ENCODE measurements at regions not wholly inside any gene's neighbourhood (a gene's known extent, or its start where the extent isn't known, plus 50 kb on each side); places are given as distances from the start of the nearest gene placed in this dataset.

GRCh38 chr21:24278711-24279110 lies 1328.6 kb downstream of the MRPL39 start (continued):
- no peak for TF ChIP-seq SP1 (IDR thresholded peaks at IDR 0.05; ENCODE audit: low read depth, low read length)
- no peak for TF ChIP-seq SIX5 (IDR thresholded peaks at IDR 0.05; ENCODE audit: low read depth, low read length)
- TF ChIP-seq SP4 (IDR thresholded peaks at IDR 0.05; ENCODE audit: low read length): no peak
- TF ChIP-seq RFX5 (IDR thresholded peaks at IDR 0.05; ENCODE audit: borderline replicate concordance, low read depth, low read length): no peak
- no peak for TF ChIP-seq POLR2A (IDR thresholded peaks at IDR 0.05; ENCODE audit: control extremely low read depth in 1 of 2, low read depth in 2 of 2, low read length in 2 of 2)
